Effector CD8-positive, alpha-beta T cell (primary cell): ENCODE measurements at regions not wholly inside any gene's neighbourhood (a gene's known extent, or its start where the extent isn't known, plus 50 kb on each side); places are given as distances from the start of the nearest gene placed in this dataset.
"Not testable (repeated sequence)": the region's sequence is repeated elsewhere in the genome, so short reads cannot be mapped to it uniquely, and the experiment has no call there.

Experiments
- DNase-seq: peaks from one replicate; lab custom pipeline; 2025; lab: John Stamatoyannopoulos, UW

- no peak for DNase-seq
These were observed 132.4 kb downstream of the COPS8 start for GRCh38 chr2:237217995-237218616.

DNA sequence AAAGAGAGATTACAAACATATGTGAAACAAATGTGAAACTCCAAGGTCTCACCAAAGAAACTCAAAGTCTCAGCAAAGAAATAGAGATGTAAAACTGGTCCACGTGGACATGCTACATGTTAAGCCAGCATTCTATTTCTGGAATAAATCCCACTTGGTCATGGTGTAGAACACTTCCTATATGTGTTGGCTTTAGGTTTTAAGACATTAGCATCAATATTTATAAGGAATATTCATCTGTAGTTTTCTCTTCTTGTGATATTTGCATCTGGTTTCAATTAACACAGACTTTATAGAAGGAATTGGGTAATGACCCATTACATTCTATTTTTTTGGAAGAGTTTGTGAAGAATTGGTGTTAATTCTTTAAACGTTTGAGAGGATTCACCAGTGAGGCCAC is 133.1 kb downstream of the COPS8 start:
- no peak for DNase-seq

DNA sequence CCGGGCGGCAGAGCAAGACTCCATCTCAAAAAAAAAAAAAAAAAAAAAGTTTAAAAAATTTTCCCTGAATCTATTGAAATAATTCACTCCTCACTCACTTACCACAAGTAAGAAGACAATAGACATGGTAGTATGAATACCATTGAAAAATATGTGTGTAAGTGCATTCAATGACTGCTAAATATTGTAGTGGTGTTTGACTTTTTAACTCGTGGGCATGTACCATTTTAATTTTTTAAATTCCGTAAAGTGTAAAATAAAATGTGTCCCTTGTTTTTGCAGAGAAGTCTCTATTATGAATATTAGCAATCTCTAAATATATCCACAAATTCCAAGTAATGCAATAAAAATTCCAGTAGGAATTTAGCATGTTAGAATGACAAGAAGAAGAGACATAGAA is 134.1 kb downstream of the COPS8 start:
- DNase-seq, result no peak

DNA sequence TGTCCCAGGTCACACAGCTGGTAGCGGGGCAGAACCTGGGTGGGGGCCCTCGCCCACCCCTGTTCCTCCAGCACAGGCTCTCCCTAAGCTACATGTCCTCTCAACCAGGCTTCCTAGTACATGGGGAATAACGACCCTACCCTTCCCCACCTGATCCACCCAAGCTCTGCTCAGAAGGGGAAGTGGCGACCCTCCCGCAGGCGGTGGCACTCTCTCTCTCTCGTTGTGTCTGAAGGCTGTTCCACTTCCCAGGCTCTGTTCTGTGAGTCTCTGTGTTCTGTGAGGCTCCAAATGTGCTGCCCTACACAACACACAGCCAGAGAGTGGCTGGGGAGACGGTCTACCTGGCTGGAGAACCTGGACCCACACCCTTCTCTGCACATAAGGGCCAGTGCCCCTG is 135.8 kb downstream of the COPS8 start:
- no peak for DNase-seq

DNA sequence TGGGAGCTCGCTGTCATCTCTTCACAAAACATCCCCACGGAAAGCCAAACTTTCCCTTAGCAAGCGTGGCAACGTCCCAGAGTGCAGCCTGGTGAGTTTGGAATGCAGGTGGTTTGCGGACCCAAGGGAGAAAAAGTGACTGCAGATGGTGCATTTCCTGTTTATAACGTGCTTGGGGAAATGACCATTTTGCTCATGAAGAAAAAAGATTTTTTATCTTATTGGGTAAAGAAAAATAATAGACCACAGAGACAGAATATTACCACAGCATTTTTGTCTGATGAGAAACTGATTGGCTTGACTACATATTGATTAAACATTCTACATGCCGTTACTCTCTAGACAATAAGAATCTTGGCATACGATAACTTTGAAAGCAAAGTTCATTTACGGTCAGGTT is 136.5 kb downstream of the COPS8 start:
- no peak for DNase-seq

DNA sequence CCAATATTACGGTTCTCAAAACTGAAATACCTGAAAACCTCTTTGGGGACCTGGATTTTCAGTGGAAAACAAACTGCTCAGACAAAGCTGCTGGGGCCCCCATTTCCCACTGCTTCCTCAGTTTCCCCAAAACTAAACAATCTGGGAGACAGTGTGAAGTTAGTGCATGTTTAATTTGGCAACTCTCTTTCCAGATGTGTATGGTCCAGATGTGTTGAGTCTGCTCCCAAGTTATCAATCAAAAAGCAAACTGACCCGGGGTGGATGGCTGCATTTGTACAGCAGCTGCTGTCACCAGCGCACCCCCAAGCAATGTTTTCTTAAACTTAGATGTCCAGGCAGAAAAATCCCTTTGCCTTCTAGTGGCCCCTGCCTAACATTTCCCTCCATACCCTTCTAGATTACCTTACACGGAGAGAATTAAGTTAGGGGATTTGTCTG is 136.9 kb downstream of the COPS8 start:
- no peak for DNase-seq

DNA sequence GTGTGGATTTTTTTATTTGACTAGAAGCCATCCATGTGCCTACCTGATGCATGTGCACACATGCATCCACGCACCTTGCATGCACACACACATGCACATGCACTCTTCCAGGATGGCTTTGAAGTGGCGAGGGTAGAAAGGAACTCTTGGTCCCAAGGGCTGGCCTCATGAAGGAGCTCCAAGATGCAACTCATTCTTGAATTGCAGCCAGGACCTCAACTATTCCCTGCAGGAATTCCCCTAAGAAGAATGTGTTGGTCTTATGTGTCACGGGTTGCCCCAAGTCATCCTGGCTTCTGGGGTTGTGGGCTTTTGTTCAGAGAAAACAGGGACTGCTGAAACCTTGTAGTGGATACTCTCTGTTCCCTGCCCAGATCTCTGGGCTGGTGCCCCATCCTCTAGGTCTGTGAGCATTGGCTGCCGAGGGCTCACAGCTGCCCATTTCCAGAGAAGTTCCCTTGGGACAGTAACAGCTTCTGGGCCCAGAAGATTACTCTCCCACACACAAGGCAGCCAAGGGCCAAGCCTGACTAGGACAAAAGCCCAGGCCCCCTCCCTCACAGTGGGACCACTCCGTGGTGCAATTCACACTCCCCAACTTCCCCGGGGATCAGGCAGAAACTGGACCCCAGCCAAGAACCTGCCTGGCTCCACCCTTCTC is 137.6 kb downstream of the COPS8 start:
- no peak for DNase-seq

GRCh38 chr2:237227190-237227589 is 141.5 kb downstream of the COPS8 start:
- DNase-seq, result no peak

DNA sequence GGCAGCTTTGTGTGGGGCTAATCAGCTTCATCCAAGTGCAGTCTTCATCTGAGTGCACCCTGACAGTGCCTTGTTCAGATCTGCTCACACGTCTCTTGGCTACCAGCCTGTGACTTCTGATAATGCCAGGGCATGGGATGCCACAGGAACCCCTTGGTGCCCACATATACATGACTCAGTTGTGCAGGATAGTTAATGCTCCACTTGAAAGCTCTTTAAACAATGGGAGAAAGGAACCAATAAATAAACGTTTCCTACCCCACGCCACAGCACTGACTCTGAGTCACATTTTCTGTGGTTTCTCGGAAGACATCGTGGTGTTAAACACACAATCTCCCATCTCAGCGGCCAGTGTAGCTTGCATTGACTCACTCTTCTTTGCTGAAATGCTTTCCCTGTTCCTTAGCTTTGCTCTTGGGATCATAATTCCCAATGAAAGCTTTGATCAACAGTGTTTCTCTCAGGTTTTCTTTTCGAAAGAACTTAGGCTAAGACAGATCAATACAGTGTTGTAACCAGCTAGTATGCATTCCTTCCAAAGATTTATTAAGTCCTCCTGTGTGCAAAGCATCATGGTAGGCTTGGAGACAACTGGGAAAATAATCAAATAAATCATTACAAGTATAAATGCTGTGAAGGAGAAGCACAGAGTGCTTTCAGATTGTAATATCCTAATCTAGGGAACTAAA is 142.0 kb downstream of the COPS8 start:
- DNase-seq, result no peak

DNA sequence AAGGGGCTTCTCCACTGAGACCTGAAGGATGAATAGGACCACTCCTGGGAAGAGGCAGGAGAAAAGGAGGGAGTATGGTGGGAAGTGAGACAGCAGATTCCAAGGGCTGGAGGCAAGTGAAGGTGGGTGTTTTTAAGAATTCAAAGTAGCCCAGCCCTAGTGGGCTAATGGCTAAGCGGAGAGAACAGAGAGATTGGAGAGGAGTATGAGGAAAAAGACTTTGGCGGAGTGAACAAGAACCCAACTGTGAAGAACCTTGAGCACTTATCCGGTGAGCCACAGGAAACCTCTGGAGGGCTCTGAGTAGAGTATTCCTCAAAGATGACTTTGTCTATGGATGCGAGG is 142.6 kb downstream of the COPS8 start:
- DNase-seq, result no peak

GRCh38 chr2:237229905-237230304 is 144.2 kb downstream of the COPS8 start:
- DNase-seq, result no peak

GRCh38 chr2:237230355-237230754 is 144.7 kb downstream of the COPS8 start:
- DNase-seq, result no peak

- no peak for DNase-seq
These were observed 145.9 kb downstream of the COPS8 start for GRCh38 chr2:237231593-237231992.

DNA sequence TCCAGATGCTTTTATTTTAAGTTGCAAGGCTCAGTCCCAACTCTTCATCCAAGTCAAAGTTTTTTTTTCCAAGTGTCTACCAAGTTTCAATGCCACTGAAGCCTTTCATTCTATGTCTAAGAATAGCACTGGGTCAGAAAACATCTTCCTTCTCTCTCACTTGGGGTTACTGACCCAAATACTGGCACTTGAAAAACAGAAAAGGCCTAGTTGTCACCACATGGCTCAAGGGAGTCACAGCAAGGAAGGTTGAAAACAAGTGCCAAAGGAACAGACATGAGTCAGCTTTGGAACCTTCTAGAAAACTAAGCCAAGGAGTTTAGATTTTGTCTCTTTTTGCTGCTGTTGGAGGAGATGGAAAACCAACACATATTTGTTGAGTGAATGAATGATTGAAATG is 146.5 kb downstream of the COPS8 start:
- no peak for DNase-seq

DNA sequence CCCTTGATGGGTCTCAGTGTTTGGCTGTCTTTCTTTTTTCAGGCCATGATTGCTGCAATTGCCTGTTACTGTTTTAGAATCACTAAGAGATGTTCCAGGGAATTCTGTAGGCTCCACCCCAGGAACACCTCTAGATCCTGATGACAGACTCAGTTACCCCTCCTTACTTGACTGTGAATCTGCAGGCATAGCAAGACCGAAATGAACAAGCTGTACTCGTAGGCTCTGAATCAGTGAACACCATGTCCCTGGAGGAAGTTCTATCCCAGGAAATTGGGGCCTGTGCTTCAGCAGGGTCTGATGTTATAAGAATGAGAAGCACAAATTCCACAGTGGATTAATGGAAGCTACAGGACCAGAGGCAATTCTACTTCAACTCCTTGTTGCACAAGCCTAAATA is 148.6 kb downstream of the COPS8 start:
- no peak for DNase-seq

- DNase-seq, result no peak
These were observed 149.8 kb downstream of the COPS8 start for GRCh38 chr2:237235383-237236095.

DNA sequence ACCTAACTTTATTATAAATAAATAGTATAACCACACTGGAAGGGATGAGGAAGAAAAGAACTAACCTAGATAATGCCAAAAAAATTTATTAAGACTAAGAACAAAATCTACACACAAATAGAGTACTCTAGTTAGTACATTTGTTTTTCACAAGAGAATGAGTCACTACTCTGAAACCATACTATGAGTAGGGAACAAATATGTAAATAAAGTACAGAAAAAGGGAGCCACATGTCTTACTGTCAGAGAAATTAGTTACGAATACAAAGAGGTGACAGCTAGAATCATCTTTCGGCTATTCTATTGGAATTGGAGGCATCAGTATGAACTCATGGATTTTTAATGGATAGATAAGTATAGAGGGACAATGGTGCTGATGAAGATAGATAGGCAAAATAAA is 150.5 kb downstream of the COPS8 start:
- DNase-seq, result no peak

DNA sequence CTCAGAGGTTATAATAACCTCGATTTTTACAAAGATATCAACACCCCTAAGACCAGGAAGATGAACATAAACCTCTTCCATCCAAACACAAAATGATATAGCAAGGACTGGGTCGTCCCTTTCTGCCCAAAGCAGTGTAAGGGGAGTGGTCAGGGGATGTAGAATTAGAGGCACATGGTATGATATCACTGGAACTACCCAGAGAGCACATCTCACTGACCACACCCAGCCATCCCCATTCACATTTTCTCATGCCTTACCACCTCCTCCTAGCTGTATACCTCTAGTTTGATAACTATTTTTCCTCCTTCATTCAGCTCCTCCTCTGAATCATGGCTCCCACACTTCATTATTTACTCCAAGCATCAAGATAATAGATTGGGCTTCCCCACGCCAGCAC is 152.6 kb downstream of the COPS8 start:
- no peak for DNase-seq

DNA sequence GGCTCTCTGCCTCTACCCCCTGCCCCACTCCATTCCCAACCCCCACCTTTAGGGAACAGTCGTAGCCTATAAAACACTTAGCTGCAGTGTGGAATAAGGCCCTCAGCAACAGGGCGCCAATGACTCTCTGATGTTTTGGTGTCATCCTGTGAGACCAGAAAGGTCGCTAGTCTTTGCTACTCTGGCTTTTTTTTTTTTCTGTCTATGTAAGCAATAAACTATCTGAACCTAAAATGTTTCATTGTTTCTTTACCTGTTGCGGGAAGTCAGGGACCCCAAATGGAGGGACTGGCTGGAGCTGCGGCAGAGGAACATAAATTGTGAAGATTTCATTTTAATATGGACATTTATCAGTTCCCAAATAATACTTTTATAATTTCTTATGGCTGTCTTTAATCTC is 154.6 kb downstream of the COPS8 start:
- DNase-seq, result no peak

- not testable (repeated sequence) for DNase-seq
These were observed 155.2 kb downstream of the COPS8 start for GRCh38 chr2:237240868-237241267.

GRCh38 chr2:237242091-237242536 is 156.4 kb downstream of the COPS8 start:
- no peak for DNase-seq

- no peak for DNase-seq
These were observed 157.8 kb downstream of the COPS8 start for GRCh38 chr2:237243487-237243886.

DNA sequence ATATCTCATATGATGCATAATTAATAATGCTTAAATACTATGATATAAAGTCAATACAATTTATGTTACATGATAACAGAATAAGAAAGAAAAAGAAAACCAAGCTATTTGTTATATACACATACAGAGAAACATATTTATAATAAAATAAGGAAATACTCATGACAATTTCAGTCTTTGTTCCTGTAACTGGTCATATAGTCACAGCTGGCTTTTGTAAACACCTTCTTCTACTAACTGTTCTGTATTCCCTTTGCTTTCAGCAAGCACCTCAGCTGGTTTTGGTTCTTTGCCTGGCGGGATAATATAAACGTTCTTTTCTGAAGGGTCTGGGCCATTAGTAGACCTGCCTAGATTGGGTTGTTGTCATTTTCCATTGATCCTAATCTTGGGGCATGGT is 158.5 kb downstream of the COPS8 start:
- no peak for DNase-seq
